Suprapubic skin (tissue), 4 donors: ENCODE measurements at regions not wholly inside any gene's neighbourhood (a gene's known extent, or its start where the extent isn't known, plus 50 kb on each side); places are given as distances from the start of the nearest gene placed in this dataset.
"Not testable (repeated sequence)": the region's sequence is repeated elsewhere in the genome, so short reads cannot be mapped to it uniquely, and the experiment has no call there.

Experiments used
- DNase-seq, 2 donors: peaks; one replicate each; pipeline ENCODE4 v3.0.0-alpha.2; 2019; ENCODE audit warnings: low spot score in 2 of 2
- H3K27ac ChIP-seq: fragments of 200-600 bp; sonication (generic); one replicate; pipeline ENCODE4 v1.5.1; 2019
- H3K27me3 ChIP-seq: fragments of 200-600 bp; sonication (generic); one replicate; pipeline ENCODE4 v1.5.1; 2019
- H3K36me3 ChIP-seq: fragments of 200-600 bp; sonication (generic); one replicate; pipeline ENCODE4 v1.5.1; 2019
- H3K4me1 ChIP-seq: fragments of 200-600 bp; sonication (generic); one replicate; pipeline ENCODE4 v1.5.1; 2019
- H3K4me3 ChIP-seq: fragments of 200-600 bp; sonication (generic); one replicate; pipeline ENCODE4 v1.5.1; 2019; ENCODE audit warnings: mild to moderate bottlenecking
- H3K9me3 ChIP-seq: fragments of 200-600 bp; sonication (generic); one replicate; pipeline ENCODE4 v1.5.1; 2019
- CTCF ChIP-seq, 2 donors: fragments of 200-600 bp in 1 of 2; fragments of 450-650 bp in 1 of 2; sonication (generic) in 1 of 2; IDR thresholded peaks; one replicate each; pipeline ENCODE4 v1.5.1; 2016 to 2019; ENCODE audit warnings: antibody characterized with exemption in 2 of 2, mild to moderate bottlenecking in 1 of 2, moderate library complexity in 1 of 2
- EP300 ChIP-seq: sonication (generic); formaldehyde crosslinking; IDR thresholded peaks from one replicate; pipeline ENCODE4 v1.6.1; 2017; ENCODE audit warnings: antibody characterized with exemption
- POLR2A ChIP-seq, 2 donors: fragments of 450-650 bp; IDR thresholded peaks; one replicate each; pipeline ENCODE4 v1.6.1; 2017; ENCODE audit warnings: antibody characterized with exemption in 2 of 2, mild to moderate bottlenecking in 2 of 2, moderate library complexity in 2 of 2
- POLR2AphosphoS5 ChIP-seq, 3 donors: sonication (generic); formaldehyde crosslinking; IDR thresholded peaks; one replicate each; pipeline ENCODE4 v1.6.1; 2017; ENCODE audit warnings: antibody characterized with exemption in 3 of 3
- WGBS: methylation state at CpG from one replicate; pipeline ENCODE4 v1.1.5; 2018; 5-methylcytosine and 5-hydroxymethylcytosine counted together

GRCh38 chr5:98209418-98209817 lies 564.0 kb upstream of the RGMB start:
- DNase-seq: no peak
- Histone ChIP-seq H3K27me3 (no peaks in the 10 kb centered on the region), H3K4me3 (no peak overlapping the region), H3K9me3 (no peaks in the 10 kb centered on the region), H3K4me1 (no peaks in the 10 kb centered on the region), H3K27ac (no peak overlapping the region), H3K36me3 (no peaks in the 10 kb centered on the region)
- TF ChIP-seq POLR2A (IDR thresholded peaks at IDR 0.05) (no peak), EP300 (no peak), POLR2AphosphoS5 (IDR thresholded peaks at IDR 0.05) (no peak), CTCF (IDR thresholded peaks at IDR 0.05) (no peak)

DNA sequence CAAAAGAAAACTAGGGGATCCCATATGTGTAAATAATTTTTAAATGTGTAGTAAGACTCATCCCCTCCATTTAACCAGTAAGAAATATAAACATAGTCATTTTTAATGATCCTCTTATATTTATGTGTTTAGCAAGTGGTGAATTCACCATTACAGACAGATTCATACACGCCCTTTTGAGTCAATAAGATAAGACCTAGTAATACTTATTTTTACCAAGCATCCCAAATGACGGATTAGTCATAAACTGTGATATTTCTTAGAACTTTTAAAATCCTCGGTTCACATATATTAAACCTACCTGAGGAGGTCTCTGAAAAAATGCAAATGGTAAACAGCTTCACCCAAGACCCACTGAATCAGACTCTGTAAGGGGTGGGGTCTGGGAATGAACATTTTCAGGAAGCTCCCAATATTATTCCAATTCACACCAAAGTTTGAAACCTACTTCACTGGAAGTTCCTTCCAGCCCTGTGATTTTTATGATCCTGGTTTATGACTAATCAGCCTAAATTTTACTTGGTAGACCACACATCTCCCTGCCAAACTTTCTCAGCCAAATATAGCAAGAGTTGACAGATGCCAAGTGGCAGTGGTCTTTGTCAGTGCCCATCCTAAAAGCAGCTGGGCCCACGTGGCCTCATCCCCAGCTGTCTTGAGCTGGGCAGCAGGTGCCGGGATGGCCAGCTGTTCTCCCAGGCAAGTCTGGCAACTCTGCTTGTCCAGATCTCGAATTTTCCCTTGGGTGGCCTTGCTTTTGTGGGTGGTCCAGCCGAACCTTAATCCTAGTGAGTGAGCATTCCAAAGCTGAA lies 559.0 kb upstream of the RGMB start:
- H3K27ac ChIP-seq: no peak overlapping the region
- TF ChIP-seq POLR2A (IDR thresholded peaks at IDR 0.05) (no peak), EP300 (no peak), POLR2AphosphoS5 (IDR thresholded peaks at IDR 0.05) (no peak)
- H3K27me3 ChIP-seq: no peaks in the 10 kb centered on the region
- no peak for DNase-seq
- no peak overlapping the region for H3K4me3 ChIP-seq
- H3K9me3 ChIP-seq: no peaks in the 10 kb centered on the region
- no peaks in the 10 kb centered on the region for H3K4me1 ChIP-seq
- H3K36me3 ChIP-seq: no peaks in the 10 kb centered on the region
- WGBS: 74% methylated on average over 7 of the region's 7 CpGs

GRCh38 chr5:98217138-98217537 lies 556.3 kb upstream of the RGMB start:
- TF ChIP-seq EP300: no peak
- TF ChIP-seq POLR2AphosphoS5 (IDR thresholded peaks at IDR 0.05): no peak
- no peak for TF ChIP-seq CTCF (IDR thresholded peaks at IDR 0.05)
- no peak for TF ChIP-seq POLR2A (IDR thresholded peaks at IDR 0.05)
- WGBS: 85% methylated on average over 1 of the region's 1 CpG
- no peaks in the 10 kb centered on the region for H3K9me3 ChIP-seq
- no peaks in the 10 kb centered on the region for H3K36me3 ChIP-seq
- DNase-seq: no peak
- H3K4me1 ChIP-seq: no peaks in the 10 kb centered on the region
- H3K27ac ChIP-seq: no peak overlapping the region
- no peak overlapping the region for H3K4me3 ChIP-seq
- no peaks in the 10 kb centered on the region for H3K27me3 ChIP-seq

DNA sequence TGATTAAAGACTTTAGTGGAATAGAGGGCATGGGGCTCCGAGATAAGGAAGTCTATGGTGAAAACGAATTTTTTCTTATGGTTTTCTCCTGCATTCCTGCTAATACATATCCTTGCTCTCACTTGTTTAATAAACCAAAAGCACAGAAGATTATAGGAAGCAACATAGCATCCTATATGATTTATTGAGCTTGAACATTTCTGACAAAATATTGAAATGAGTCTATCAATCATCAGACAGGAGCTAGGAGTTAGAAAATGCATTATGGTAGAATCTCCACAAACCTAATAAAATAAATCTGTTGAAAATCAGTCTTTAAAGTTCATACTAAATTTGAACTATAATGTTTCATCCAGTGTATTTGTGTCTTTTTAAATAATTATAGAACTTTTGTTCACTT lies 554.6 kb upstream of the RGMB start:
- H3K4me1 ChIP-seq: no peaks in the 10 kb centered on the region
- no peak overlapping the region for H3K4me3 ChIP-seq
- H3K36me3 ChIP-seq: no peaks in the 10 kb centered on the region
- H3K27ac ChIP-seq: no peak overlapping the region
- TF ChIP-seq CTCF (IDR thresholded peaks at IDR 0.05): no peak
- no peak for TF ChIP-seq POLR2AphosphoS5 (IDR thresholded peaks at IDR 0.05)
- TF ChIP-seq EP300: no peak
- TF ChIP-seq POLR2A (IDR thresholded peaks at IDR 0.05): no peak
- whole genome bisulfite sequencing: 77% methylated on average over 2 of the region's 2 CpGs
- H3K9me3 ChIP-seq: no peaks in the 10 kb centered on the region
- DNase-seq: no peak
- H3K27me3 ChIP-seq: no peaks in the 10 kb centered on the region

DNA sequence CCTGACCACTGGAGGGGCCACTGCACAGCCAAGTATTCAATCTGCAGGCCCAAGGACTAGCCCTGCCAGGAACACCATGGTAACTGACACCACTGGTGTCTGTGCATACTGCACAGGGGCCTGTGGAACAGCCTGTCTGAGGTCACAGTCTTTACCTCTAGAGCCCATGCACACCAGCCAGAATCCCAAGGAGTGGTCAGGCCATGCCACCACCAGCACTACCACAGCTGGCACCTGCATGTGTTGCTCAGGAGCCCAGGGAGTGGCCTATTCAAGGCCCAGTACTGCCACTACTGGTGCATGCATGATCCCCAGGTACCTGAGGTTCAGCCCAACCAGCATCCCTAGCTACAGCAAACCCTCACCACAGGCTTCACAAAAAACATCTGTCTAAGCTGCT lies 546.0 kb upstream of the RGMB start:
- TF ChIP-seq CTCF (IDR thresholded peaks at IDR 0.05) (no peak), POLR2A (IDR thresholded peaks at IDR 0.05) (no peak), EP300 (no peak), POLR2AphosphoS5 (IDR thresholded peaks at IDR 0.05) (no peak)
- DNase-seq: no peak
- no peaks in the 10 kb centered on the region for H3K36me3 ChIP-seq
- H3K4me3 ChIP-seq: no peak overlapping the region
- H3K9me3 ChIP-seq: peaks cover 4% of the 10 kb centered on the region
- no peaks in the 10 kb centered on the region for H3K4me1 ChIP-seq
- H3K27ac ChIP-seq: no peak overlapping the region
- H3K27me3 ChIP-seq: no peaks in the 10 kb centered on the region

DNA sequence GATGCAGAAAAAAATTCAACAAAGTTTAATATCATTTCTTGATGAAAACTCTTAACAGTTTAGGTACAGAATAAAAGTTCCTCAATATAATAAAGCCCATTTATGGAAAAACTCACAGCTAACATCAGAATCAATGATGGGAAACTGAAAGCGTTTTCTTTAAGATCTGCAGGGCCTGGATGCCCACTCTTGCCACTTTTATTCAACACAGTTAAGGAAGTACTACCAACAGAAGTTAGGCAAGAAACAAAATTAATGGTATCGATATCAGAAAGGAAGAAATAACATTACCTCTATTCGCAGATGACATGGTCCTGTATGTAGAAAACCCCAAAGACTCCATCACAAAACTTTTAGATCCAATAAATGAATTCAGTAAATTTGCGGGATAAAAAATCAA lies 542.4 kb upstream of the RGMB start:
- WGBS: 72% methylated on average over 4 of the region's 4 CpGs
- TF ChIP-seq CTCF (IDR thresholded peaks at IDR 0.05): no peak
- no peak for TF ChIP-seq POLR2A (IDR thresholded peaks at IDR 0.05)
- TF ChIP-seq EP300: no peak
- no peak for TF ChIP-seq POLR2AphosphoS5 (IDR thresholded peaks at IDR 0.05)
- H3K27me3 ChIP-seq: no peaks in the 10 kb centered on the region
- no peaks in the 10 kb centered on the region for H3K36me3 ChIP-seq
- DNase-seq: no peak
- peaks cover 15% of the 10 kb centered on the region for H3K9me3 ChIP-seq
- H3K4me3 ChIP-seq: no peak overlapping the region
- H3K27ac ChIP-seq: no peak overlapping the region
- no peaks in the 10 kb centered on the region for H3K4me1 ChIP-seq

DNA sequence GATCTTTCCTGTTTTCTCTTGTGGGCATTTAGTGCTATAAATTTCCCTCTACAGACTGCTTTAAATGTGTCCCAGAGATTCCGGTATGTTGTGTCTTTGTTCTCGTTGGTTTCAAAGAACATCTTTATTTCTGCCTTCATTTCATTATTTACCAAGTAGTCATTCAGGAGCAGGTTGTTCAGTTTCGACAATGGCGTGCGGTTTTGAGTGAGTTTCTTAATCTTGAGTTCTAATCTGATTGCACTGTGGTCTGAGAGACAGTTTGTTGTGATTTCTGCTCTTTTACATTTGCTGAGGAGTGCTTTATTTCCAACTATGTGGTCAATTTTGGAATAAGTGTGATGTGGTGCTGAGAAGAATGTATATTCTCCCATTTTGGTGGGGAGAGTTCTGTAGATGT lies 535.7 kb upstream of the RGMB start:
- not testable (repeated sequence) for DNase-seq, H3K4me3 ChIP-seq, H3K4me1 ChIP-seq, H3K27ac ChIP-seq, H3K27me3 ChIP-seq, H3K36me3 ChIP-seq
- 94% methylated on average over 5 of the region's 5 CpGs for WGBS
- peaks cover 15% of the 10 kb centered on the region for H3K9me3 ChIP-seq
